Left ventricle myocardium inferior (tissue), 1 donor: ENCODE measurements at regions not wholly inside any gene's neighbourhood (a gene's known extent, or its start where the extent isn't known, plus 50 kb on each side); places are given as distances from the start of the nearest gene placed in this dataset.

ENCODE experiments used
- DNase-seq: peaks from one replicate; pipeline ENCODE4 v3.0.0-alpha.2; 2020
- H3K27ac ChIP-seq: fragments of 200-600 bp; replicated peaks from 2 replicates; pipeline ENCODE4 v1.8.0; 2021
- H3K27me3 ChIP-seq: fragments of 200-600 bp; 2 replicates; pipeline ENCODE4 v1.8.0; 2021; ENCODE audit warnings: low read depth
- H3K36me3 ChIP-seq: fragments of 200-600 bp; 2 replicates; pipeline ENCODE4 v1.8.0; 2021
- H3K4me1 ChIP-seq: fragments of 200-600 bp; 2 replicates; pipeline ENCODE4 v1.8.0; 2021
- H3K4me3 ChIP-seq: fragments of 200-600 bp; 2 replicates; pipeline ENCODE4 v1.8.0; 2021; ENCODE audit warnings: mild to moderate bottlenecking, moderate library complexity
- H3K9me3 ChIP-seq: fragments of 200-600 bp; replicated peaks from 2 replicates; pipeline ENCODE4 v1.8.0; 2021
- CTCF ChIP-seq: fragments of 200-600 bp; IDR thresholded peaks from 2 replicates; pipeline ENCODE4 v1.8.0; 2021; ENCODE audit warnings: antibody characterized with exemption, mild to moderate bottlenecking, borderline replicate concordance
- intact Hi-C: fragments of 100-400 bp; cut with micrococcal nuclease; formaldehyde crosslinking; loops from one replicate; pipeline ENCODE4 v1.11.0; 2022
- donor health status: DM: no; HTN: yes; CAD: no; lungs with severe emphysema.

DNA sequence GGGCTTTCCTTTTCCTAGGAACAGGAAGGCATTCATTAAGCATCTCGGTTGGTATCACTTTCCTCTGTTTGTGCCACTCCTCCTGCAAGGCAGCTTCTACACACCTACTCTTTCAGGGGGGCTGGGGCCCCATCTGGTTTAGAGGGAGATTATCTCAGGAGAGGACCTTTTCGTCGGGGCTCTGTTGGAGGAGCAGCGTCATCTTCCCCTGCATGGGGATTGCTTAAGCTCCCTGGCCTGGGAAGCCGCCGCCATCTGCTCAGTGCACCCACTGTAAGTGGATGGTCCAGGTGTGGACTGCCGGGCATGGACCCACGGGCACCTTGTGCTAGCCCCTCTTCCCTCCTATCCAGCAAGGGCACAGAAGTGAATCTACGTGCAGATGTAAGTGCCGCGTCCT lies 355.3 kb upstream of the SMIM21 start:
- no peak overlapping the region for H3K27ac ChIP-seq
- no peaks in the 10 kb centered on the region for H3K4me1 ChIP-seq
- H3K9me3 ChIP-seq, result no peaks in the 10 kb centered on the region
- H3K27me3 ChIP-seq, result peaks cover 77% of the 10 kb centered on the region
- no peak for TF ChIP-seq CTCF
- H3K4me3 ChIP-seq, result no peak overlapping the region
- no peak for DNase-seq
- no peaks in the 10 kb centered on the region for H3K36me3 ChIP-seq
- intact Hi-C loops, result no loop called here

- intact Hi-C loops, result no loop called here
- H3K9me3 ChIP-seq, result no peaks in the 10 kb centered on the region
- no peak overlapping the region for H3K27ac ChIP-seq
- H3K4me3 ChIP-seq, result no peak overlapping the region
- H3K4me1 ChIP-seq, result no peaks in the 10 kb centered on the region
- peaks cover 81% of the 10 kb centered on the region for H3K27me3 ChIP-seq
- no peak for TF ChIP-seq CTCF
- no peak for DNase-seq
- no peaks in the 10 kb centered on the region for H3K36me3 ChIP-seq
Observed at GRCh38 chr18:75782204-75782603, 354.7 kb upstream of the SMIM21 start.

DNA sequence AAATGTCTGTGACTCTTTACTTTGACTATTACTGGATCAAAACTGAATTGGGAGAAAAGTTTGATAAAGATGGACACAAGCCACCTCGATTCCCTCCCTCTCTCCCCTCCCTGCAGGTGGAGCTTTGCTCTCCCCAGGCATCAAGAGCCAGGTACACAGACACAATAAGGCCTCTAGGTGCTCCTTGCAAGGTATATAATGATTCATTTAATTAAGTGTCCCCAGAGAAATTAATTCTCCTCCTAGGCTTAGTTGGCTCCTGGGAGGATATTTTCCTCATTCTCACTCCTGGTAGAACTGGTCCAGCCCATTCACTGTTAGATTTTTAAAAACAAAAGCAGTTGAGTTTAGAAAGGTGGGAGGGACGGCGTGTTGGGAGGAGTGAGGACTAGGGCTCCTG lies 352.4 kb upstream of the SMIM21 start:
- TF ChIP-seq CTCF, result no peak
- H3K4me3 ChIP-seq, result no peak overlapping the region
- no peaks in the 10 kb centered on the region for H3K4me1 ChIP-seq
- no peaks in the 10 kb centered on the region for H3K36me3 ChIP-seq
- DNase-seq, result no peak
- intact Hi-C loops, result no loop called here
- no peaks in the 10 kb centered on the region for H3K9me3 ChIP-seq
- no peak overlapping the region for H3K27ac ChIP-seq
- H3K27me3 ChIP-seq, result peaks cover 74% of the 10 kb centered on the region

DNA sequence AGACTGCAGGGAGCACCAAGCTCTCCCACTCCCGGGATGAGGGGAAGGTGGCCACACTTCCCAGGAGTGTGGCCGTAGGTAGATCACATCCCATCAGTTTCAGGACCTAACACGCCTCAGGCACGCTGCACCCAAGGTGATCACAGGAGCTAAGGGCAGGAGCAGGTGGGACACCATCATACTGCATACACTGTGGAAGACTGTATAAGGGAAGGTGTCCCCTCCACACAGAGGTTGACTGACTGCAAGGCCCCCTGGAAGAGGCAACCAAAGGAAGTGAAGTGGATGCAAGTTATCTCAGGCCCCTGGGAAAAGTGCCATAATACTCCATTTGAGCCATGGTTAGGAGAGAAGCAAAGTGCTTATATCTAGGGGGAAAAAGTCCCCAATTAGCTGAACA lies 351.9 kb upstream of the SMIM21 start:
- Histone ChIP-seq H3K27ac (no peak overlapping the region), H3K36me3 (no peaks in the 10 kb centered on the region), H3K4me1 (no peaks in the 10 kb centered on the region), H3K27me3 (peaks cover 70% of the 10 kb centered on the region), H3K9me3 (no peaks in the 10 kb centered on the region), H3K4me3 (no peak overlapping the region)
- intact Hi-C loops, result no loop called here
- TF ChIP-seq CTCF, result no peak
- no peak for DNase-seq

- Histone ChIP-seq H3K9me3 (no peaks in the 10 kb centered on the region), H3K4me1 (no peaks in the 10 kb centered on the region), H3K27ac (no peak overlapping the region), H3K36me3 (no peaks in the 10 kb centered on the region), H3K27me3 (peaks cover 57% of the 10 kb centered on the region), H3K4me3 (no peak overlapping the region)
- TF ChIP-seq CTCF, result no peak
- DNase-seq, result no peak
- intact Hi-C loops, result no loop called here
Observed at GRCh38 chr18:75777630-75778029, 350.1 kb upstream of the SMIM21 start.

DNA sequence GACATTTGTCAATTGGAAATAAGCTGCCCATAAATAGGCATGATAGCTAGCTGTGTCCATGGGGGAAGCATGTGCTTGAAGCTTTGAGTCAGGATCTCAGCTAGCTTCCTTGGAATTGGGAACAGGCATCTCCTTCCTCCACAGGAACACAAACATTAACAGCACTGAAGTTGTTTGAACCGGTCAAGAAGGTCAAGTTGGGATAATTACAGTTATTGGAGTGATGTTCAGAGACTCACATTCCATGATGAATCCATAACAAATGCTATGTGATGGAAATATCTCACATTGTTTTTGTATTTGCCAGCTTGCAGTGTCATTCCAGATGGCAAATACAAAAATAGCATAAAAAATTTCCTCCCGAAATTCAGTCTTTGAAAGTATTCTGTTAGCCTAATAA lies 347.6 kb upstream of the SMIM21 start:
- Histone ChIP-seq H3K27ac (no peak overlapping the region), H3K4me3 (no peak overlapping the region), H3K9me3 (no peaks in the 10 kb centered on the region), H3K36me3 (no peaks in the 10 kb centered on the region), H3K27me3 (peaks cover 39% of the 10 kb centered on the region), H3K4me1 (no peaks in the 10 kb centered on the region)
- intact Hi-C loops, result no loop called here
- TF ChIP-seq CTCF, result no peak
- DNase-seq, result no peak
